Neural progenitor cell (in vitro differentiated cells): ENCODE measurements at regions not wholly inside any gene's neighbourhood (a gene's known extent, or its start where the extent isn't known, plus 50 kb on each side); places are given as distances from the start of the nearest gene placed in this dataset.

ENCODE experiments used
- EZH2 ChIP-seq: fragments of 200-600 bp; sonication (generic); IDR thresholded peaks from 2 replicates; pipeline ENCODE4 v1.6.1; 2017; ENCODE audit warnings: antibody characterized with exemption, mild to moderate bottlenecking, moderate library complexity
- EZH2phosphoT487 ChIP-seq: fragments of 200-600 bp; sonication (generic); IDR thresholded peaks from 2 replicates; pipeline ENCODE4 v1.6.1; 2017; ENCODE audit warnings: antibody characterized with exemption
- TF ChIP-seq, protein P1 (sequence below): fragments of 200-600 bp; sonication (generic); IDR thresholded peaks from 2 replicates; pipeline ENCODE4 v1.5.1; 2017; ENCODE audit warnings: antibody characterized with exemption, mild to moderate bottlenecking

DNA sequence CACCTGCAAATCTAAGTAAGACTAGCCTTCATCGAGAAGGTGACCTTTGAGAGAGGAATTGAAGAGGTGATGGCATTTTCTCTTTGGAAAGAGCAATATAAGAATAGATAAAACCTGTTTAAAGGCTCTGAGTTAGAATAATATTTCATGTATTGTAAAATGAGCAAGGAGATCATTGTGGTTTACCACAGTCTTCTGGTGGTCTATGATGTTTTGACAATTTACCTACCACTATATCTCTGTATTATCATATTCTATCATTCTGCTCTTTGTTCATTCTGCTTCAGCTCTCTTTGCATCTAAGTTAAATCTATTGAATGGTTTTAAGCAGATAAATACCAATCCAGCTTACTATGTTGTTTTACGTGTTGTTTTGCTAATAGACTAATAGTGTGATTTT lies 982.3 kb downstream of the SI start:
- TF ChIP-seq, protein P1, sequence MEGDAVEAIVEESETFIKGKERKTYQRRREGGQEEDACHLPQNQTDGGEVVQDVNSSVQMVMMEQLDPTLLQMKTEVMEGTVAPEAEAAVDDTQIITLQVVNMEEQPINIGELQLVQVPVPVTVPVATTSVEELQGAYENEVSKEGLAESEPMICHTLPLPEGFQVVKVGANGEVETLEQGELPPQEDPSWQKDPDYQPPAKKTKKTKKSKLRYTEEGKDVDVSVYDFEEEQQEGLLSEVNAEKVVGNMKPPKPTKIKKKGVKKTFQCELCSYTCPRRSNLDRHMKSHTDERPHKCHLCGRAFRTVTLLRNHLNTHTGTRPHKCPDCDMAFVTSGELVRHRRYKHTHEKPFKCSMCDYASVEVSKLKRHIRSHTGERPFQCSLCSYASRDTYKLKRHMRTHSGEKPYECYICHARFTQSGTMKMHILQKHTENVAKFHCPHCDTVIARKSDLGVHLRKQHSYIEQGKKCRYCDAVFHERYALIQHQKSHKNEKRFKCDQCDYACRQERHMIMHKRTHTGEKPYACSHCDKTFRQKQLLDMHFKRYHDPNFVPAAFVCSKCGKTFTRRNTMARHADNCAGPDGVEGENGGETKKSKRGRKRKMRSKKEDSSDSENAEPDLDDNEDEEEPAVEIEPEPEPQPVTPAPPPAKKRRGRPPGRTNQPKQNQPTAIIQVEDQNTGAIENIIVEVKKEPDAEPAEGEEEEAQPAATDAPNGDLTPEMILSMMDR, result no peak
- TF ChIP-seq EZH2, result no peak
- no peak for TF ChIP-seq EZH2phosphoT487
